Endothelial cell of umbilical vein (primary cell): ENCODE measurements at regions not wholly inside any gene's neighbourhood (a gene's known extent, or its start where the extent isn't known, plus 50 kb on each side); places are given as distances from the start of the nearest gene placed in this dataset.

Source experiments
- BruUV-seq: library from RNA; stranded (reverse); fragments of 400-500 nt; replicated peaks from 2 replicates; lab custom pipeline; 2021; lab: Mats Ljungman, UMichigan
- CTCF ChIA-PET: fragments of 300-600, 350-600 bp; sonication (Branson Sonifier 250); formaldehyde crosslinking; loops from one replicate; lab custom pipeline; 2021; ENCODE audit warnings: antibody characterized with exemption, inconsistent platforms; lab: Charles Lee
- POLR2A ChIA-PET: fragments of 300-600, 350-600 bp; sonication (Branson Sonifier 250); formaldehyde crosslinking; loops from one replicate; lab custom pipeline; 2021; ENCODE audit warnings: antibody characterized with exemption, inconsistent platforms; lab: Charles Lee
- DNase-seq: peaks from one replicate; pipeline ENCODE4 v3.0.0-alpha.2; 2011; ENCODE audit warnings: low read depth, low spot score
- FAIRE-seq: peaks from 2 replicates; lab custom pipeline; 2011; peaks lifted over from hg19 to GRCh38; lab: Jason Lieb, UNC
- H2AFZ ChIP-seq: 2 replicates; pipeline ENCODE4 v1.6.0; 2012; ENCODE audit warnings: low read depth, low read length, control low read depth, inconsistent platforms
- H3K27ac ChIP-seq: 2 replicates; pipeline ENCODE4 v1.5.1; 2011; ENCODE audit warnings: low read depth, mild to moderate bottlenecking, control low read depth, low read length, moderate library complexity; ENCODE audit not compliant: insufficient read depth
- H3K27me3 ChIP-seq, 2 experiments: 2 replicates each; pipeline versions ENCODE4 v1.6.0 to v1.6.1; 2011; ENCODE audit warnings: low read length in 2 of 2, mixed read lengths in 1 of 2; ENCODE audit not compliant: control insufficient read depth in 2 of 2, insufficient read depth in 2 of 2
- H3K36me3 ChIP-seq, 2 experiments: 2 replicates in 1 of 2; 3 replicates in 1 of 2; pipeline ENCODE4 v1.5.1; 2011; ENCODE audit warnings: low read length in 2 of 2, mild to moderate bottlenecking in 1 of 2, moderate library complexity in 1 of 2; ENCODE audit not compliant: control insufficient read depth in 2 of 2, insufficient read depth in 2 of 2; ENCODE audit errors: extremely low read depth in 1 of 2
- H3K4me1 ChIP-seq: 3 replicates; pipeline ENCODE4 v1.5.1; 2011; ENCODE audit warnings: mild to moderate bottlenecking, low read length; ENCODE audit not compliant: control insufficient read depth, insufficient read depth; ENCODE audit errors: extremely low read depth
- H3K4me2 ChIP-seq: 2 replicates; pipeline ENCODE4 v1.6.1; 2011; ENCODE audit warnings: low read length, control low read depth, mixed read lengths; ENCODE audit not compliant: insufficient read depth
- H3K4me3 ChIP-seq, 3 experiments: fragments of 200-600 bp in 1 of 3; sonication (generic), shearing (Covaris generic) in 1 of 3; replicated peaks in 1 of 3; 2 replicates each; pipeline ENCODE4 v1.5.1; 2011 to 2016; ENCODE audit warnings: control low read depth in 3 of 3, low read length in 3 of 3, mild to moderate bottlenecking in 2 of 3, inconsistent platforms in 1 of 3, low read depth in 1 of 3, moderate library complexity in 1 of 3; ENCODE audit not compliant: insufficient read depth in 1 of 3
- H3K79me2 ChIP-seq: 2 replicates; pipeline ENCODE4 v1.6.0; 2012; ENCODE audit warnings: low read length, inconsistent platforms; ENCODE audit not compliant: control insufficient read depth, insufficient read depth
- H3K9ac ChIP-seq: replicated peaks from 2 replicates; pipeline ENCODE3; 2011; ENCODE audit warnings: low read length, control low read depth; ENCODE audit not compliant: insufficient read depth; ENCODE audit errors: extremely low read depth
- H3K9me1 ChIP-seq: replicated peaks from 3 replicates; pipeline ENCODE4 v1.6.0; 2011; ENCODE audit warnings: mild to moderate bottlenecking, low read length; ENCODE audit not compliant: control insufficient read depth, insufficient read depth; ENCODE audit errors: extremely low read depth
- H3K9me3 ChIP-seq: replicated peaks from 2 replicates; pipeline ENCODE4 v1.5.1; 2012; ENCODE audit warnings: low read length, inconsistent platforms; ENCODE audit not compliant: control insufficient read depth, insufficient read depth
- H4K20me1 ChIP-seq: replicated peaks from 2 replicates; pipeline ENCODE3; 2011; ENCODE audit warnings: mild to moderate bottlenecking, low read length; ENCODE audit not compliant: control insufficient read depth, insufficient read depth; ENCODE audit errors: extremely low read depth
- FOS ChIP-seq: IDR thresholded peaks from 2 replicates; pipeline ENCODE4 v1.6.1; 2011; ENCODE audit warnings: mild to moderate bottlenecking, low read length, moderate library complexity, borderline replicate concordance; ENCODE audit not compliant: insufficient read depth
- GATA2 ChIP-seq: IDR thresholded peaks from 2 replicates; pipeline ENCODE4 v1.7.0; 2011; ENCODE audit warnings: low read depth, mild to moderate bottlenecking, moderate library complexity, mixed read lengths, low read length; ENCODE audit not compliant: insufficient read length, insufficient read depth
- JUN ChIP-seq: IDR thresholded peaks from 2 replicates; pipeline ENCODE4 v1.6.1; 2011; ENCODE audit warnings: borderline replicate concordance, low read depth; ENCODE audit not compliant: insufficient read length, insufficient read depth
- MYC ChIP-seq: IDR thresholded peaks from one replicate; pipeline ENCODE4 v1.6.1; 2011; ENCODE audit warnings: mild to moderate bottlenecking, low read depth, low read length
- POLR2A ChIP-seq: IDR thresholded peaks from 2 replicates; pipeline ENCODE4 v1.6.1; 2012; ENCODE audit warnings: low read depth, mild to moderate bottlenecking, control low read depth, low read length
- dilution Hi-C: fragments of 300-500 bp; cut with MboI; formaldehyde crosslinking; loops from one replicate; pipeline ENCODE4 v1.15.0; 2019; ENCODE audit warnings: low sequenced_read_pairs; ENCODE audit not compliant: extremely low pct_ligation_motif_present
- intact Hi-C: fragments of 100-400 bp; cut with micrococcal nuclease; formaldehyde crosslinking; loops from one replicate; pipeline ENCODE4 v1.10.0; 2022
- TF ChIP-seq, protein P1 (sequence below): IDR thresholded peaks from 2 replicates; pipeline ENCODE4 v1.6.1; 2011; ENCODE audit not compliant: insufficient read depth, insufficient read length
- TF ChIP-seq, protein P2 (sequence below), 2 donors: IDR thresholded peaks; 1 replicate in 1 of 2; 2 replicates in 1 of 2; pipeline ENCODE4 v1.5.1; 2011; ENCODE audit warnings: low read length in 2 of 2, mild to moderate bottlenecking in 2 of 2, moderate library complexity in 2 of 2, control low read depth in 1 of 2, inconsistent platforms in 1 of 2, low read depth in 1 of 2; ENCODE audit not compliant: insufficient read depth in 1 of 2; ENCODE audit errors: extremely low read depth in 1 of 2

DNA sequence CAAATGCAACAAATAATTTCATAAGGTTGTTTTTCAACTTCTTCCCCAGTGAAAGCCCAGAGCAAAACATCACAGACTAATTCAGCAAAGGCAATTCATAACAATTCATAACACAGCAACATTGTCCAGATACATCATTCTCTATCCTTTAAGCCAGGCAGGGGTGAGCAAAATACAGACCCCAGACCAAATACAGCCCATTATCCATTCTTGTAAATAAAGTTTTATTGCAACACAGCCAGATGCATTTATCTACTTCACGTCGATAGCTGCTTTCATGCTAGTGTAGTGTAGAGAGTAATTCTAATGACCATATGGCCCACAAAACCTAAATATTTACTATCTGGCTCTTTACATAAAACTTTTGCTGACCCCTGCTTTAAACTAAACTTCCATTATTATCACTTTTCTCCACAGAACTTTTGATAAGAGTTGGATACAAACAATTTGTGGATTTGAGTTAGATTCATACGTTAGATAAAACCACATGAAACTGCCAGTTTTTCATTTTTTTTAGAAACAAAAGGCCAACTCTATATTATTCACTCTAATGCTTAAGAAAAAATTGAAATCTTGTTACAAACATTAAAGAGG is 174.4 kb downstream of the DUSP6 start:
- TF ChIP-seq MYC (no peak), GATA2 (no peak), JUN (no peak), POLR2A (no peak), FOS (no peak)
- TF ChIP-seq, protein P1, sequence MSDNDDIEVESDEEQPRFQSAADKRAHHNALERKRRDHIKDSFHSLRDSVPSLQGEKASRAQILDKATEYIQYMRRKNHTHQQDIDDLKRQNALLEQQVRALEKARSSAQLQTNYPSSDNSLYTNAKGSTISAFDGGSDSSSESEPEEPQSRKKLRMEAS = no peak
- TF ChIP-seq, protein P2, sequence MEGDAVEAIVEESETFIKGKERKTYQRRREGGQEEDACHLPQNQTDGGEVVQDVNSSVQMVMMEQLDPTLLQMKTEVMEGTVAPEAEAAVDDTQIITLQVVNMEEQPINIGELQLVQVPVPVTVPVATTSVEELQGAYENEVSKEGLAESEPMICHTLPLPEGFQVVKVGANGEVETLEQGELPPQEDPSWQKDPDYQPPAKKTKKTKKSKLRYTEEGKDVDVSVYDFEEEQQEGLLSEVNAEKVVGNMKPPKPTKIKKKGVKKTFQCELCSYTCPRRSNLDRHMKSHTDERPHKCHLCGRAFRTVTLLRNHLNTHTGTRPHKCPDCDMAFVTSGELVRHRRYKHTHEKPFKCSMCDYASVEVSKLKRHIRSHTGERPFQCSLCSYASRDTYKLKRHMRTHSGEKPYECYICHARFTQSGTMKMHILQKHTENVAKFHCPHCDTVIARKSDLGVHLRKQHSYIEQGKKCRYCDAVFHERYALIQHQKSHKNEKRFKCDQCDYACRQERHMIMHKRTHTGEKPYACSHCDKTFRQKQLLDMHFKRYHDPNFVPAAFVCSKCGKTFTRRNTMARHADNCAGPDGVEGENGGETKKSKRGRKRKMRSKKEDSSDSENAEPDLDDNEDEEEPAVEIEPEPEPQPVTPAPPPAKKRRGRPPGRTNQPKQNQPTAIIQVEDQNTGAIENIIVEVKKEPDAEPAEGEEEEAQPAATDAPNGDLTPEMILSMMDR (IDR thresholded peaks at IDR 0.05; ENCODE audit: extremely low read depth in 1 of 2, insufficient read depth in 1 of 2, low read depth in 1 of 2, low read length in 2 of 2) = no peak
- no peak overlapping the region for H3K4me3 ChIP-seq
- DNase-seq (no peak), FAIRE-seq (no peak)
- H3K9me1 ChIP-seq = no peaks in the 10 kb centered on the region
- H4K20me1 ChIP-seq = no peaks in the 10 kb centered on the region
- dilution Hi-C loops (no loop called here), intact Hi-C loops (no loop called here)
- no peaks in the 10 kb centered on the region for H3K79me2 ChIP-seq
- no peak overlapping the region for H3K4me2 ChIP-seq
- CTCF ChIA-PET = no interaction called here
- H2AFZ ChIP-seq = no peak overlapping the region
- no peak overlapping the region for H3K27ac ChIP-seq
- H3K9me3 ChIP-seq = no peaks in the 10 kb centered on the region
- no peak overlapping the region for H3K9ac ChIP-seq
- H3K36me3 ChIP-seq = no peaks in the 10 kb centered on the region
- POLR2A ChIA-PET = no interaction called here
- H3K4me1 ChIP-seq = peaks cover 18% of the 10 kb centered on the region
- no TSS peak for BruUV-seq
- H3K27me3 ChIP-seq = no peaks in the 10 kb centered on the region
